NB4 (cell line): ENCODE measurements at regions not wholly inside any gene's neighbourhood (a gene's known extent, or its start where the extent isn't known, plus 50 kb on each side); places are given as distances from the start of the nearest gene placed in this dataset.

Experiments used
- MAX ChIP-seq: IDR thresholded peaks from 2 replicates; pipeline ENCODE4 v1.6.1; 2011; ENCODE audit warnings: low read depth, low read length
- MYC ChIP-seq: IDR thresholded peaks from 2 replicates; pipeline ENCODE4 v1.6.1; 2011; ENCODE audit warnings: low read depth, low read length
- POLR2A ChIP-seq: IDR thresholded peaks from 2 replicates; pipeline ENCODE4 v1.6.1; 2011; ENCODE audit warnings: mild to moderate bottlenecking; ENCODE audit not compliant: insufficient read length; ENCODE audit errors: extremely low read depth
- TF ChIP-seq, protein P1 (sequence below): IDR thresholded peaks from one replicate; pipeline ENCODE4 v1.5.1; 2012; ENCODE audit warnings: low read depth, low read length

DNA sequence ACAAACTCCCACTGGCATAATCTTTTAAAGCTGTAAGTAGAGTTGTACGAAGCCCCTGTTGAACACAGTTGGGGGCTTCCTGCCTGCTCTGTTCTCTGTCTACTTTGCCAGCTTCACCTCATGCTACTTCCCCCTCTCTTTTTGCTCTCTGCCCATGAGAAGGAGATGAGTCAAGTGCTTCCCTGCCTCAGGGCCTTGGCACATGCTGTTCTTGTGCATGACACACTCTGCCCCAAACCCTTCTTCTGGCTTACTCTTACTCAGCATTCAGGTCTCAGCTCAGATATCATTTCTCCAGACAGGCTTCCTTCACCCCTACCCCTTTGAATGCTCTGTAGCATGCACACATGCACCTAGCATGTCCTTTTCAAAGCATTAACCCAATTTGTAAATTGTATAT lies 208.8 kb downstream of the FOXD2 start:
- TF ChIP-seq, protein P1, sequence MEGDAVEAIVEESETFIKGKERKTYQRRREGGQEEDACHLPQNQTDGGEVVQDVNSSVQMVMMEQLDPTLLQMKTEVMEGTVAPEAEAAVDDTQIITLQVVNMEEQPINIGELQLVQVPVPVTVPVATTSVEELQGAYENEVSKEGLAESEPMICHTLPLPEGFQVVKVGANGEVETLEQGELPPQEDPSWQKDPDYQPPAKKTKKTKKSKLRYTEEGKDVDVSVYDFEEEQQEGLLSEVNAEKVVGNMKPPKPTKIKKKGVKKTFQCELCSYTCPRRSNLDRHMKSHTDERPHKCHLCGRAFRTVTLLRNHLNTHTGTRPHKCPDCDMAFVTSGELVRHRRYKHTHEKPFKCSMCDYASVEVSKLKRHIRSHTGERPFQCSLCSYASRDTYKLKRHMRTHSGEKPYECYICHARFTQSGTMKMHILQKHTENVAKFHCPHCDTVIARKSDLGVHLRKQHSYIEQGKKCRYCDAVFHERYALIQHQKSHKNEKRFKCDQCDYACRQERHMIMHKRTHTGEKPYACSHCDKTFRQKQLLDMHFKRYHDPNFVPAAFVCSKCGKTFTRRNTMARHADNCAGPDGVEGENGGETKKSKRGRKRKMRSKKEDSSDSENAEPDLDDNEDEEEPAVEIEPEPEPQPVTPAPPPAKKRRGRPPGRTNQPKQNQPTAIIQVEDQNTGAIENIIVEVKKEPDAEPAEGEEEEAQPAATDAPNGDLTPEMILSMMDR = no peak
- TF ChIP-seq MAX (no peak), POLR2A (no peak), MYC (no peak)
